Thymus (tissue), 11 donors: ENCODE measurements at regions not wholly inside any gene's neighbourhood (a gene's known extent, or its start where the extent isn't known, plus 50 kb on each side); places are given as distances from the start of the nearest gene placed in this dataset.

ENCODE experiments used
- DNase-seq, 9 donors: peaks; one replicate each; pipeline ENCODE4 v3.0.0-alpha.2; 2013; ENCODE audit warnings: low spot score in 9 of 9, low read depth in 6 of 9, missing footprints in 1 of 9
- H3K27ac ChIP-seq, 2 donors: one replicate each; pipeline ENCODE4 v1.5.1; 2013; ENCODE audit warnings: control low read depth in 1 of 2, low read depth in 1 of 2, low read length in 1 of 2, mild to moderate bottlenecking in 1 of 2, moderate library complexity in 1 of 2
- H3K27me3 ChIP-seq, 2 donors: one replicate each; pipeline ENCODE4 v1.5.1; 2013; ENCODE audit warnings: low read length in 1 of 2; ENCODE audit not compliant: control insufficient read depth in 2 of 2, insufficient read depth in 1 of 2
- H3K36me3 ChIP-seq, 2 donors: one replicate each; pipeline ENCODE4 v1.5.1; 2013; ENCODE audit warnings: low read length in 1 of 2, mild to moderate bottlenecking in 1 of 2, moderate library complexity in 1 of 2; ENCODE audit not compliant: control insufficient read depth in 2 of 2, insufficient read depth in 2 of 2
- H3K4me1 ChIP-seq, 2 donors: one replicate each; pipeline ENCODE4 v1.5.1; 2013; ENCODE audit warnings: low read length in 2 of 2; ENCODE audit not compliant: control insufficient read depth in 2 of 2, insufficient read depth in 2 of 2
- H3K4me3 ChIP-seq, 2 donors: one replicate each; pipeline ENCODE4 v1.5.1; 2013; ENCODE audit warnings: low read length in 2 of 2, control low read depth in 1 of 2, mild to moderate bottlenecking in 1 of 2
- H3K9me3 ChIP-seq, 2 donors: one replicate each; pipeline ENCODE4 v1.5.1; 2013; ENCODE audit warnings: low read length in 1 of 2, mild to moderate bottlenecking in 1 of 2; ENCODE audit not compliant: control insufficient read depth in 2 of 2, insufficient read depth in 1 of 2
- WGBS: extraction: QIAGEN DNeasy Blood & Tissue Kit; methylation state at CpG from one replicate; pipeline ENCODE4 v1.1.7; 2013; 5-methylcytosine and 5-hydroxymethylcytosine counted together
- donor health status: healthy.

GRCh38 chr1:239918634-239919033, 173.0 kb upstream of the FMN2 start:
- WGBS: 79% methylated on average over 4 of the region's 4 CpGs
- Histone ChIP-seq H3K27me3 (no peaks in the 10 kb centered on the region), H3K4me1 (no peaks in the 10 kb centered on the region), H3K27ac (no peak overlapping the region), H3K36me3 (no peaks in the 10 kb centered on the region), H3K4me3 (no peak overlapping the region), H3K9me3 (no peaks in the 10 kb centered on the region)
- no peak for DNase-seq

GRCh38 chr1:239920214-239920613, 171.5 kb upstream of the FMN2 start:
- Histone ChIP-seq H3K4me3 (no peak overlapping the region), H3K4me1 (no peaks in the 10 kb centered on the region), H3K27ac (no peak overlapping the region), H3K9me3 (peaks cover 2 to 8% of the 10 kb centered on the region in 2 donors), H3K27me3 (no peaks in the 10 kb centered on the region), H3K36me3 (no peaks in the 10 kb centered on the region)
- 91% methylated on average over 2 of the region's 2 CpGs for WGBS
- DNase-seq: no peak

GRCh38 chr1:239922778-239923522, 168.7 kb upstream of the FMN2 start:
- DNase-seq: no peak
- Histone ChIP-seq H3K27ac (no peak overlapping the region), H3K4me1 (no peaks in the 10 kb centered on the region), H3K4me3 (no peak overlapping the region), H3K27me3 (no peaks in the 10 kb centered on the region), H3K9me3 (peaks cover 2 to 8% of the 10 kb centered on the region in 2 donors), H3K36me3 (no peaks in the 10 kb centered on the region)
- WGBS: 89% methylated on average over 4 of the region's 4 CpGs

GRCh38 chr1:239924741-239925350, 166.8 kb upstream of the FMN2 start:
- Histone ChIP-seq H3K27me3 (no peaks in the 10 kb centered on the region), H3K36me3 (no peaks in the 10 kb centered on the region), H3K9me3 (peaks cover 2 to 8% of the 10 kb centered on the region in 2 donors), H3K27ac (no peak overlapping the region), H3K4me3 (no peak overlapping the region), H3K4me1 (no peaks in the 10 kb centered on the region)
- no peak for DNase-seq
- 98% methylated on average over 30 of the region's 30 CpGs for WGBS

- 91% methylated on average over 3 of the region's 3 CpGs for WGBS
Observed at GRCh38 chr1:239926184-239926583, 165.5 kb upstream of the FMN2 start.

GRCh38 chr1:239929317-239929716, 162.4 kb upstream of the FMN2 start:
- WGBS: 96% methylated on average over 6 of the region's 6 CpGs
- H3K27ac ChIP-seq: no peak overlapping the region
- no peak overlapping the region for H3K4me3 ChIP-seq
- H3K27me3 ChIP-seq: no peaks in the 10 kb centered on the region
- no peaks in the 10 kb centered on the region for H3K4me1 ChIP-seq
- H3K36me3 ChIP-seq: no peaks in the 10 kb centered on the region
- no peak for DNase-seq
- peaks cover 2 to 6% of the 10 kb centered on the region in 2 donors for H3K9me3 ChIP-seq

More at GRCh38 chr1:239926184-239926583, 165.5 kb upstream of the FMN2 start:
- Histone ChIP-seq H3K27me3 (no peaks in the 10 kb centered on the region), H3K4me1 (no peaks in the 10 kb centered on the region), H3K27ac (no peak overlapping the region), H3K4me3 (no peak overlapping the region), H3K36me3 (no peaks in the 10 kb centered on the region), H3K9me3 (peaks cover 2 to 8% of the 10 kb centered on the region in 2 donors)
- DNase-seq: no peak

GRCh38 chr1:239930686-239931262, 160.9 kb upstream of the FMN2 start:
- no peak for DNase-seq
- no peak overlapping the region for H3K4me3 ChIP-seq
- WGBS: 90% methylated on average over 3 of the region's 3 CpGs
- no peaks in the 10 kb centered on the region for H3K27me3 ChIP-seq
- H3K4me1 ChIP-seq: no peaks in the 10 kb centered on the region
- no peaks in the 10 kb centered on the region for H3K9me3 ChIP-seq
- H3K36me3 ChIP-seq: no peaks in the 10 kb centered on the region
- H3K27ac ChIP-seq: no peak overlapping the region

GRCh38 chr1:239931341-239931740, 160.3 kb upstream of the FMN2 start:
- no peak for DNase-seq
- no peaks in the 10 kb centered on the region for H3K9me3 ChIP-seq
- no peaks in the 10 kb centered on the region for H3K4me1 ChIP-seq
- H3K4me3 ChIP-seq: no peak overlapping the region
- H3K27ac ChIP-seq: no peak overlapping the region
- H3K36me3 ChIP-seq: no peaks in the 10 kb centered on the region
- WGBS: 95% methylated on average over 6 of the region's 6 CpGs
- no peaks in the 10 kb centered on the region for H3K27me3 ChIP-seq

- H3K36me3 ChIP-seq: no peaks in the 10 kb centered on the region
- H3K27ac ChIP-seq: no peak overlapping the region
- WGBS: 84% methylated on average over 2 of the region's 2 CpGs
- no peak overlapping the region for H3K4me3 ChIP-seq
- H3K4me1 ChIP-seq: no peaks in the 10 kb centered on the region
- DNase-seq: no peak
- H3K9me3 ChIP-seq: peaks cover 2 to 12% of the 10 kb centered on the region in 2 donors
- H3K27me3 ChIP-seq: no peaks in the 10 kb centered on the region
Observed at GRCh38 chr1:239939602-239940001, 152.1 kb upstream of the FMN2 start.
